HUES48 (cell line): ENCODE measurements at regions not wholly inside any gene's neighbourhood (a gene's known extent, or its start where the extent isn't known, plus 50 kb on each side); places are given as distances from the start of the nearest gene placed in this dataset.

Source experiments
- H3K27ac ChIP-seq: one replicate; pipeline ENCODE4 v1.7.0; 2013; ENCODE audit warnings: low read depth, low read length, inconsistent platforms
- H3K27me3 ChIP-seq: 2 replicates; pipeline ENCODE4 v1.6.1; 2013; ENCODE audit warnings: mild to moderate bottlenecking, low read length; ENCODE audit not compliant: control insufficient read depth, insufficient read depth
- H3K36me3 ChIP-seq: 2 replicates; pipeline ENCODE4 v1.6.1; 2013; ENCODE audit warnings: low read length; ENCODE audit not compliant: control insufficient read depth, insufficient read depth
- H3K4me1 ChIP-seq: 2 replicates; pipeline ENCODE4 v1.6.1; 2013; ENCODE audit warnings: mild to moderate bottlenecking, low read length; ENCODE audit not compliant: control insufficient read depth, insufficient read depth
- H3K4me3 ChIP-seq: 2 replicates; pipeline ENCODE4 v1.5.1; 2013; ENCODE audit warnings: mild to moderate bottlenecking, low read depth, low read length
- H3K9ac ChIP-seq: 2 replicates; pipeline ENCODE4 v1.6.1; 2013; ENCODE audit warnings: mild to moderate bottlenecking, low read depth, low read length, moderate library complexity
- H3K9me3 ChIP-seq: 2 replicates; pipeline ENCODE4 v1.6.1; 2013; ENCODE audit warnings: low read length; ENCODE audit not compliant: control insufficient read depth, insufficient read depth

DNA sequence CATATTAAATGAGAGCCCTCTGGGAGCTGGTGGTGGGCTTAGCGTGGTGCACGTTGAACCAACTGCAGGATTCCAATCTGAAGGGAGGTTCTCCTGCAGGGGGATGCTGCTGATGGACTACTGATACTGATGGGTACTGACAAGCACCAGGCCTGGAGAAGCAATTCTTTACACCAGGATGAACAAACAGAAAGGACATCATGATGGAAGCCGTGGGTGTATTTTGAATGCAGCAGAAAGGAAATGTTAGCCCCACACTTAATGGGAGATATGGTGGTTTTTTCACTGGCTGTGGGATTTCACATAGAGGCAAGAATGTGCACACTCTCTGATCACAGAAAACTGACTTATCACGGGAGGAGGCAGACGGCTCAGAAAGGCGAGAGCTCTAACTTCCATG is 299.7 kb downstream of the TEX29 start:
- Histone ChIP-seq H3K4me1 (no peaks in the 10 kb centered on the region), H3K27me3 (no peaks in the 10 kb centered on the region), H3K9ac (no peak overlapping the region), H3K36me3 (no peaks in the 10 kb centered on the region), H3K4me3 (no peak overlapping the region), H3K9me3 (no peaks in the 10 kb centered on the region), H3K27ac (no peak overlapping the region)

DNA sequence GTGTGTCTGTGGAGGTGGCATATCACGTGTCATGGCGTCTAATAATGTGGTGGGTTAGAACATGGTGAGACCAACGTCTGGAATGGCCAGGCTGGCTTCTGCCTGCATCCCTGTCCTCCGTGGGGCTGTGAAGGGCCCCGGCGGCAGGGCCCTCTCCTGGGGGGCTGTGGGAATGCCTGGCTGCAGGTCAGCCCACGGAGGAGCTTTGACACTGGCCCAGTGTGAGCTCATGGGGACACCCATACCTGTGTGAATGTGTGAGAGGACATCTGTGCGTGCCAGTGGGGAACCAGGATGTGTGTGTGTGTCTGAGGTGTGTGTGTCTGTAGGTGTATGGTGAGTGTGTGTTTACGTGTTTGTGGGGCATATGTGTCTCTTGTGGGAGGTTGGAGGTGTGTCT is 300.1 kb downstream of the TEX29 start:
- no peaks in the 10 kb centered on the region for H3K9me3 ChIP-seq
- H3K36me3 ChIP-seq: no peaks in the 10 kb centered on the region
- H3K4me3 ChIP-seq: no peak overlapping the region
- H3K9ac ChIP-seq: no peak overlapping the region
- no peaks in the 10 kb centered on the region for H3K4me1 ChIP-seq
- no peaks in the 10 kb centered on the region for H3K27me3 ChIP-seq
- no peak overlapping the region for H3K27ac ChIP-seq

DNA sequence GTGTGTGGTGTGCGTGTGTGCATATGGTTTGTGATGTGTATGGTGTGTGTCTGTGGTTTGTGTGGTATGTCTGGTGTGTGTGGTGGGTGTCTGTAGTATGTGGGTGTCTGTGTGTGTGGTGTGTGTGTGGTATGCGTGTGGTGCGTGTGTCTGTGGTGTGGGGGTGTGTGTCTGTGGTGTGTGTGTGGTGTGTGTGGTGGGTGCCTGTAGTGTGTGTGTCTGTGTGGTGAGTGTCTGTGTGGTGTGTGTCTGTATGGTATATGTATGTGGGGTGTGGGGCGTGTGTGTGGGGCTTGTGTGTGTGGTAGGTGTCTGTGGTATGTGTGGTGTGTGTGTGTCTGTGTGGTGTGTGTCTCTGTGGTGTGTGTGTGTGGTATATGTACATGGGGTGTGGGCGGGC is 300.7 kb downstream of the TEX29 start:
- H3K27me3 ChIP-seq: no peaks in the 10 kb centered on the region

GRCh38 chr13:111622051-111622531 is 301.6 kb downstream of the TEX29 start:
- H3K9ac ChIP-seq: no peak overlapping the region
- no peak overlapping the region for H3K4me3 ChIP-seq
- no peaks in the 10 kb centered on the region for H3K4me1 ChIP-seq
- H3K27ac ChIP-seq: no peak overlapping the region
- H3K9me3 ChIP-seq: no peaks in the 10 kb centered on the region
- H3K36me3 ChIP-seq: no peaks in the 10 kb centered on the region
- no peaks in the 10 kb centered on the region for H3K27me3 ChIP-seq

More for the DNA sequence above, 300.7 kb downstream of the TEX29 start:
- Histone ChIP-seq H3K9ac (no peak overlapping the region), H3K27ac (no peak overlapping the region), H3K9me3 (no peaks in the 10 kb centered on the region), H3K4me3 (no peak overlapping the region), H3K4me1 (no peaks in the 10 kb centered on the region), H3K36me3 (no peaks in the 10 kb centered on the region)

- H3K4me3 ChIP-seq: no peak overlapping the region
- no peak overlapping the region for H3K9ac ChIP-seq
- no peaks in the 10 kb centered on the region for H3K27me3 ChIP-seq
- no peaks in the 10 kb centered on the region for H3K36me3 ChIP-seq
- H3K4me1 ChIP-seq: no peaks in the 10 kb centered on the region
- no peak overlapping the region for H3K27ac ChIP-seq
- H3K9me3 ChIP-seq: no peaks in the 10 kb centered on the region
These were observed 302.8 kb downstream of the TEX29 start for GRCh38 chr13:111623208-111623607.

- no peaks in the 10 kb centered on the region for H3K27me3 ChIP-seq
- no peaks in the 10 kb centered on the region for H3K36me3 ChIP-seq
- H3K4me1 ChIP-seq: no peaks in the 10 kb centered on the region
- no peak overlapping the region for H3K9ac ChIP-seq
- H3K27ac ChIP-seq: no peak overlapping the region
- H3K9me3 ChIP-seq: no peaks in the 10 kb centered on the region
- H3K4me3 ChIP-seq: no peak overlapping the region
These were observed 303.5 kb downstream of the TEX29 start for GRCh38 chr13:111623743-111624505.

- H3K36me3 ChIP-seq: no peaks in the 10 kb centered on the region
- H3K27me3 ChIP-seq: no peaks in the 10 kb centered on the region
- H3K27ac ChIP-seq: no peak overlapping the region
- no peaks in the 10 kb centered on the region for H3K4me1 ChIP-seq
- no peak overlapping the region for H3K4me3 ChIP-seq
- H3K9me3 ChIP-seq: no peaks in the 10 kb centered on the region
- no peak overlapping the region for H3K9ac ChIP-seq
These were observed 305.3 kb downstream of the TEX29 start for GRCh38 chr13:111625526-111626315.

GRCh38 chr13:111626371-111627305 is 306.2 kb downstream of the TEX29 start:
- Histone ChIP-seq H3K27me3 (no peaks in the 10 kb centered on the region), H3K36me3 (no peaks in the 10 kb centered on the region), H3K4me3 (no peak overlapping the region), H3K9ac (no peak overlapping the region), H3K27ac (no peak overlapping the region), H3K9me3 (no peaks in the 10 kb centered on the region), H3K4me1 (no peaks in the 10 kb centered on the region)

DNA sequence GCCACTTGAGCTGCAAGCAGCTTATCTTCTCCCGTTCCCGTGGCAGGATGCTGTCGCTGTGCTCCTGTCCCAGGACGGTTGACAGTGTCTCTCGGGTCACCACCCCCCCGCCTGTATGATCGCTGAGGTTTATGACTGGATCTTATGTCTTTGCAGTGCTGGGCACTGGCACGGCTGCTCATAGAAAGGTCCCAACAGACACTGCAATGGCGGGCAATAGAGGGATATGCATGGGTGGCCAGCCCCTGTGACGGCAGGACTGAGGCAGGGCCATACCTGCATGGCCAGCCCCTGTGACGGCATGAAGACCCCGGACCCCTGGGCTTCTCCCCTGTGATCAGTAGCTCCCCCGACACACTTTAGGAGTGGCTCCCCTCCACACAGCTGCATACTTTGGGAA is 307.2 kb downstream of the TEX29 start:
- H3K9me3 ChIP-seq: no peaks in the 10 kb centered on the region
- H3K4me3 ChIP-seq: no peak overlapping the region
- peaks cover 3% of the 10 kb centered on the region for H3K4me1 ChIP-seq

GRCh38 chr13:111629016-111629415 is 308.6 kb downstream of the TEX29 start:
- Histone ChIP-seq H3K9ac (no peak overlapping the region), H3K4me3 (no peak overlapping the region), H3K36me3 (no peaks in the 10 kb centered on the region), H3K27ac (no peak overlapping the region), H3K27me3 (no peaks in the 10 kb centered on the region), H3K9me3 (no peaks in the 10 kb centered on the region), H3K4me1 (peaks cover 15% of the 10 kb centered on the region)

More for the DNA sequence above, 307.2 kb downstream of the TEX29 start:
- Histone ChIP-seq H3K27me3 (no peaks in the 10 kb centered on the region), H3K36me3 (no peaks in the 10 kb centered on the region), H3K27ac (no peak overlapping the region), H3K9ac (no peak overlapping the region)
